Body of pancreas (tissue), 4 donors: ENCODE measurements at regions not wholly inside any gene's neighbourhood (a gene's known extent, or its start where the extent isn't known, plus 50 kb on each side); places are given as distances from the start of the nearest gene placed in this dataset.

ENCODE experiments used
- POLR2A ChIP-seq, 3 donors: fragments of 450-650 bp; IDR thresholded peaks; one replicate each; pipeline ENCODE4 v1.6.1; 2016; ENCODE audit warnings: antibody characterized with exemption in 3 of 3, mild to moderate bottlenecking in 2 of 3
- TF ChIP-seq, protein P1 (sequence below), 7 experiments: fragments of 450-650 bp in 4 of 7; fragments of 200-600 bp in 3 of 7; sonication (generic) in 3 of 7; IDR thresholded peaks; one replicate each; pipeline ENCODE4 v1.5.1; 2016 to 2019; ENCODE audit warnings: antibody characterized with exemption in 7 of 7

GRCh38 chr20:58145506-58146080 is 82.9 kb downstream of the ANKRD60 start:
- TF ChIP-seq, protein P1, sequence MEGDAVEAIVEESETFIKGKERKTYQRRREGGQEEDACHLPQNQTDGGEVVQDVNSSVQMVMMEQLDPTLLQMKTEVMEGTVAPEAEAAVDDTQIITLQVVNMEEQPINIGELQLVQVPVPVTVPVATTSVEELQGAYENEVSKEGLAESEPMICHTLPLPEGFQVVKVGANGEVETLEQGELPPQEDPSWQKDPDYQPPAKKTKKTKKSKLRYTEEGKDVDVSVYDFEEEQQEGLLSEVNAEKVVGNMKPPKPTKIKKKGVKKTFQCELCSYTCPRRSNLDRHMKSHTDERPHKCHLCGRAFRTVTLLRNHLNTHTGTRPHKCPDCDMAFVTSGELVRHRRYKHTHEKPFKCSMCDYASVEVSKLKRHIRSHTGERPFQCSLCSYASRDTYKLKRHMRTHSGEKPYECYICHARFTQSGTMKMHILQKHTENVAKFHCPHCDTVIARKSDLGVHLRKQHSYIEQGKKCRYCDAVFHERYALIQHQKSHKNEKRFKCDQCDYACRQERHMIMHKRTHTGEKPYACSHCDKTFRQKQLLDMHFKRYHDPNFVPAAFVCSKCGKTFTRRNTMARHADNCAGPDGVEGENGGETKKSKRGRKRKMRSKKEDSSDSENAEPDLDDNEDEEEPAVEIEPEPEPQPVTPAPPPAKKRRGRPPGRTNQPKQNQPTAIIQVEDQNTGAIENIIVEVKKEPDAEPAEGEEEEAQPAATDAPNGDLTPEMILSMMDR (IDR thresholded peaks at IDR 0.05), result no peak
- no peak for TF ChIP-seq POLR2A (IDR thresholded peaks at IDR 0.05)
